ENCODE measurements at regions not wholly inside any gene's neighbourhood (a gene's known extent, or its start where the extent isn't known, plus 50 kb on each side); places are given as distances from the start of the nearest gene placed in this dataset.
"Not testable (repeated sequence)": the region's sequence is repeated elsewhere in the genome, so short reads cannot be mapped to it uniquely, and the experiment has no call there.

GRCh38 chr5:39698838-39699560, 274.2 kb upstream of the DAB2 start:
- DNase-seq (ENCODE audit: low read depth in 2 of 2): no peak

- DNase-seq (ENCODE audit: low read depth in 2 of 2): no peak
Measured at GRCh38 chr5:39697881-39698280, 273.1 kb upstream of the DAB2 start.

GRCh38 chr5:39696672-39697398, 272.1 kb upstream of the DAB2 start:
- DNase-seq (ENCODE audit: low read depth in 2 of 2): no peak

- no peak for DNase-seq (ENCODE audit: low read depth in 2 of 2)
Measured at GRCh38 chr5:39691993-39692392, 267.2 kb upstream of the DAB2 start.

GRCh38 chr5:39691136-39691535, 266.4 kb upstream of the DAB2 start:
- DNase-seq (ENCODE audit: low read depth in 2 of 2): no peak

GRCh38 chr5:39689919-39690318, 265.1 kb upstream of the DAB2 start:
- no peak for DNase-seq (ENCODE audit: low read depth in 2 of 2)

GRCh38 chr5:39687924-39688323, 263.1 kb upstream of the DAB2 start:
- not testable (repeated sequence) for DNase-seq (ENCODE audit: low read depth in 2 of 2)

GRCh38 chr5:39680213-39680612, 255.4 kb upstream of the DAB2 start:
- DNase-seq (ENCODE audit: low read depth in 2 of 2): no peak

- DNase-seq (ENCODE audit: low read depth in 2 of 2): no peak
Measured at GRCh38 chr5:39678534-39678933, 253.8 kb upstream of the DAB2 start.

- no peak for DNase-seq (ENCODE audit: low read depth in 2 of 2)
Measured at GRCh38 chr5:39675676-39676075, 250.9 kb upstream of the DAB2 start.

GRCh38 chr5:39674209-39675082, 249.7 kb upstream of the DAB2 start:
- no peak for DNase-seq (ENCODE audit: low read depth in 2 of 2)

- DNase-seq (ENCODE audit: low read depth in 2 of 2): no peak
Measured at GRCh38 chr5:39671561-39671961, 246.8 kb upstream of the DAB2 start.

- no peak for DNase-seq (ENCODE audit: low read depth in 2 of 2)
Measured at GRCh38 chr5:39670955-39671354, 246.2 kb upstream of the DAB2 start.

GRCh38 chr5:39670391-39670790, 245.6 kb upstream of the DAB2 start:
- DNase-seq (ENCODE audit: low read depth in 2 of 2): no peak

- DNase-seq (ENCODE audit: low read depth in 2 of 2): no peak
Measured at GRCh38 chr5:39668980-39669379, 244.2 kb upstream of the DAB2 start.

- DNase-seq (ENCODE audit: low read depth in 2 of 2): no peak
Measured at GRCh38 chr5:39665328-39665727, 240.5 kb upstream of the DAB2 start.

- DNase-seq (ENCODE audit: low read depth in 2 of 2): no peak
Measured at GRCh38 chr5:39662945-39663344, 238.2 kb upstream of the DAB2 start.

- no peak for DNase-seq (ENCODE audit: low read depth in 2 of 2)
Measured at GRCh38 chr5:39661026-39661779, 236.4 kb upstream of the DAB2 start.

- DNase-seq (ENCODE audit: low read depth in 2 of 2): no peak
Measured at GRCh38 chr5:39660020-39660419, 235.2 kb upstream of the DAB2 start.

GRCh38 chr5:39658866-39659265, 234.1 kb upstream of the DAB2 start:
- no peak for DNase-seq (ENCODE audit: low read depth in 2 of 2)

GRCh38 chr5:39657943-39658342, 233.2 kb upstream of the DAB2 start:
- no peak for DNase-seq (ENCODE audit: low read depth in 2 of 2)

GRCh38 chr5:39656600-39656999, 231.8 kb upstream of the DAB2 start:
- no peak for DNase-seq (ENCODE audit: low read depth in 2 of 2)
